ENCODE measurements at regions not wholly inside any gene's neighbourhood (a gene's known extent, or its start where the extent isn't known, plus 50 kb on each side); places are given as distances from the start of the nearest gene placed in this dataset.
"Not testable (repeated sequence)": the region's sequence is repeated elsewhere in the genome, so short reads cannot be mapped to it uniquely, and the experiment has no call there.

DNA sequence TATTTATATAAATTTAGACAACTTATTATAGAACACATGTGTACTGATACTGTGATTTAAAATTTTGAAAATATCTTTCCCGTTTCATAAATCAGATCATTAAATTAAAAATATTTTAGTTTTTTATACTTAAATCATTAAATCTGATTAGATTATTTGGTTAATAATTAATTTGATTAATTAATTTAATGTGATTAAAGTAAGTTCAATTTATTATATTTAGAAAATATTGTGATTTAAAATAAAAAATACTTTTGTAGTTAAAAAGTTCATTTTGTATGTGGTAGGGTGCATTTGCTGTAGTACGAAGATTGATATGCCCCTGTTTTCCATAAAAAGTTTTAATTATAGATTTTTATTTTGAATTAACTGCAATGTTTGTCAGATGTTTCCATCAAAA lies 1323.4 kb downstream of the RAPGEF2 start:
- intact Hi-C loops (cut with micrococcal nuclease): no loop called here
- Mint-ChIP-seq H3K27me3 (no peaks in the 10 kb centered on the region), H3K36me3 (ENCODE audit: low read depth) (no peaks in the 10 kb centered on the region), H3K9me3 (peaks cover 9% of the 10 kb centered on the region), H3K4me1 (no peaks in the 10 kb centered on the region), H3K27ac (no peak overlapping the region), H3K4me3 (no peak overlapping the region)
- DNase-seq: no peak

DNA sequence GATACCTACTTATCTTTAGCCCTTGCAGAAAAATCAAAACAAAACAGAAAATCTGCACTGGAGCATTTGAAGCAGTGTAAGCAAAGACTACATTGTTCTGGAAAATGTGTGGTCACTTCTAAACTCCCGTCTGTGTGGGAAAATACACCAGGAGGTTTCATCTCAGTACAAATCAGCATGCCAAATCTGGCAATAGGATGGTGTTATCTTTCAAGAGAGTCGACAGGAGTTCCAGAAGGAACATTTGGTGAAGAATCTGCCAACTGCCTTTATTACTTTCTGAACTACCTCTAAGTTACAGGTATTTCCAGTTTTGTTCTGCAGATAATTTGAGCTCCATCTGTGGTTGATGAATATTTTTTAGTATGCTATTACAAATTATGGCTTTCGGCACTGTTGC lies 1348.0 kb downstream of the RAPGEF2 start:
- Mint-ChIP-seq H3K4me3 (no peak overlapping the region), H3K27ac (no peak overlapping the region), H3K4me1 (no peaks in the 10 kb centered on the region), H3K36me3 (ENCODE audit: low read depth) (no peaks in the 10 kb centered on the region), H3K9me3 (no peaks in the 10 kb centered on the region), H3K27me3 (no peaks in the 10 kb centered on the region)
- intact Hi-C loops (cut with micrococcal nuclease): no loop called here
- no peak for DNase-seq

DNA sequence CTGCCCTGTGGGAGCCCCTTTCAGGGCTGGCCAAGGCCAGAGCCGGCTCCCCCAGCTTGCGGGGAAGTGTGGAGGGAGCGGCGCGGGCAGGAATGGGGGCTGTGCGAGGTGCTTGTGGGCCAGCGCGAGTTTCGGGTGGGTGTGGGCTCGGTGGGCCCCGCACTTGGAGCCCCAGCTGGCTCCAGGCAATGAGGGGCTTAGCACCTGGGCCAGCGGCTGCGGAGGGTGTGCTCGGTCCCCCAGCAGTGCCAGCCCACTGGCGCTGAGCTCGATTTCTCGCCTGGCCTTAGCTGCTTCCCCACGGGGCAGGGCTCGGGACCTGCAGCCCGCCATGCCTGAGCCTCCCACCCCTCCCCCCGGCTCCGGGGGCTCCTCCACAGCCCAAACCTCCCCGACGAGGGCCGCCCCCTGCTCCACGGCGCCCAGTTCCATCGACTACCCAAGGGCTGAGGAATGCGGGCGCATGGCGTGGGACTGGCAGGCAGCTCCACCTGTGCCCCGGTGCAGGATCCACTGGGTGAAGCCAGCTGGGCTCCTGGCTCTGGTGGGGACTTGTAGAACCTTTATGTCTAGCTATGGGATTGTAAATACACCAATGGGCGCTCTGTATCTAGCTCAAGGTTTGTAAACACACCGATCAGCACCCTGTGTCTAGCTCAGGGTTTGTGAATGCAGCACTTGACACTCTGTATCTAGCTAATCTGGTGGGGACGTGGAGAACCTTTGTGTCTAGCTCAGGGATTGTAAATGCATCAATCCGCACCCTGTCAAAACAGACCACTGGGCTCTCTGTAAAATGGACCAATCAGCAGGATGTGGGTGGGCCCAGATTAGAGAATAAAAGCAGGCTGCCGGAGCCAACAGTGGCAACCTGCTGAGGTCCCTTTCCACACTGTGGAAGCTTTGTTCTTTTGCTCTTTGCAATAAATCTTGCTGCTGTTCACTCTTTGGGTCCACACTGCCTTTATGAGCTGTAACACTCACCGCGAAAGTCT lies 1379.1 kb downstream of the RAPGEF2 start:
- DNase-seq; H3K27ac Mint-ChIP-seq; H3K4me1 Mint-ChIP-seq; H3K4me3 Mint-ChIP-seq; H3K9me3 Mint-ChIP-seq; intact Hi-C loops (cut with micrococcal nuclease); H3K27me3 Mint-ChIP-seq; H3K36me3 Mint-ChIP-seq (ENCODE audit: low read depth): not testable (repeated sequence)

GRCh38 chr4:160485071-160485687 lies 1382.3 kb downstream of the RAPGEF2 start:
- Mint-ChIP-seq H3K4me3 (no peak overlapping the region), H3K27ac (no peak overlapping the region), H3K4me1 (no peaks in the 10 kb centered on the region), H3K9me3 (peaks cover 12% of the 10 kb centered on the region), H3K27me3 (no peaks in the 10 kb centered on the region), H3K36me3 (ENCODE audit: low read depth) (no peaks in the 10 kb centered on the region)
- no peak for DNase-seq
- intact Hi-C loops (cut with micrococcal nuclease): no loop called here

GRCh38 chr4:160492181-160492580 lies 1389.3 kb downstream of the RAPGEF2 start:
- H3K27me3 Mint-ChIP-seq: no peaks in the 10 kb centered on the region
- peaks cover 9% of the 10 kb centered on the region for H3K9me3 Mint-ChIP-seq
- no peak overlapping the region for H3K27ac Mint-ChIP-seq
- DNase-seq: no peak
- no peaks in the 10 kb centered on the region for H3K36me3 Mint-ChIP-seq (ENCODE audit: low read depth)
- H3K4me1 Mint-ChIP-seq: no peaks in the 10 kb centered on the region
- no peak overlapping the region for H3K4me3 Mint-ChIP-seq
- intact Hi-C loops (cut with micrococcal nuclease): no loop called here

DNA sequence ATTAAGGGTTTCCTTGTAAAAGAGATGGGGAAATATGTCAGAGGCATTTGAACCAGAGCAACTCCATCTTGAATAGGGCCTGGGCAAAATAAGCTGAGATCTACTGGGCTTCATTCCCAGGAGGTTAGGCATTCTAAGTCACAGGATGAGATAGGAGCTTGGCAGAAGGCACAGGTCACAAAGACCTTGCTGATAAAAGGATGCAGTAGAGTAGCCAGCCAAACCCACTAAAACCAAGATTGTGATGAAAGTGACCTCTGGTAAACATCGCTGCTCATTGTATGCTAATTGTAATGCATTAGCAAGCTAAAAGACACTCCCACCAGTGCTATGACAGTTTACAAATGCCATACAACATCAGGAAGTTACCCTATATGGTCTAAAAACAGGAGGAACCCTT lies 1390.3 kb downstream of the RAPGEF2 start:
- H3K9me3 Mint-ChIP-seq: peaks cover 6% of the 10 kb centered on the region
- H3K4me1 Mint-ChIP-seq: no peaks in the 10 kb centered on the region
- no peak overlapping the region for H3K4me3 Mint-ChIP-seq
- no peaks in the 10 kb centered on the region for H3K27me3 Mint-ChIP-seq
- intact Hi-C loops (cut with micrococcal nuclease): no loop called here
- no peak overlapping the region for H3K27ac Mint-ChIP-seq
- no peak for DNase-seq
- no peaks in the 10 kb centered on the region for H3K36me3 Mint-ChIP-seq (ENCODE audit: low read depth)

- no peak for DNase-seq
- H3K4me3 Mint-ChIP-seq: no peak overlapping the region
- intact Hi-C loops (cut with micrococcal nuclease): no loop called here
- no peaks in the 10 kb centered on the region for H3K36me3 Mint-ChIP-seq (ENCODE audit: low read depth)
- no peaks in the 10 kb centered on the region for H3K4me1 Mint-ChIP-seq
- no peaks in the 10 kb centered on the region for H3K27me3 Mint-ChIP-seq
- no peak overlapping the region for H3K27ac Mint-ChIP-seq
- no peaks in the 10 kb centered on the region for H3K9me3 Mint-ChIP-seq
These were observed 1392.5 kb downstream of the RAPGEF2 start for GRCh38 chr4:160495356-160495755.

DNA sequence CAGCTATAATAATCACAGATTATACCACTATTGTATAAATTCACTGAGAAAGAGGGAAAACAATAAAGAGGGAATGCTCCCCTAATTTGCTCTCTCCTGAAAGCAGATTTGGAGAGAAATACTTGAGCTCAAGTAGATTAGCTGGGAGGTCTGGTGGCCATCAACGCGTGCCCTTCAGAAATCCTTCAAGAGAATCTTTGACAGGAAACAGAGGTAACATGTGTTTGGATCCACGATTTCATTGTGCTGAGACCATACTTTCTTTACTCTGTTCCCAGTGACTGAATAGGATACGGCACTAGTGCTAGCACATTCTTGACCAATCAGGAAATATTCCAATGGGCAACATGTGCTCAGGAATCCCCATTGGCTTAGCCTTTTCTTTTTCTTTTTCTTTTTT lies 1395.3 kb downstream of the RAPGEF2 start:
- Mint-ChIP-seq H3K9me3 (no peaks in the 10 kb centered on the region), H3K27me3 (no peaks in the 10 kb centered on the region), H3K27ac (no peak overlapping the region), H3K4me1 (no peaks in the 10 kb centered on the region), H3K4me3 (no peak overlapping the region), H3K36me3 (ENCODE audit: low read depth) (no peaks in the 10 kb centered on the region)
- intact Hi-C loops (cut with micrococcal nuclease): no loop called here
- DNase-seq: no peak

GRCh38 chr4:160505724-160506123 lies 1402.8 kb downstream of the RAPGEF2 start:
- H3K4me1 Mint-ChIP-seq: no peaks in the 10 kb centered on the region
- H3K27me3 Mint-ChIP-seq: no peaks in the 10 kb centered on the region
- no peaks in the 10 kb centered on the region for H3K9me3 Mint-ChIP-seq
- H3K4me3 Mint-ChIP-seq: no peak overlapping the region
- intact Hi-C loops (cut with micrococcal nuclease): no loop called here
- DNase-seq: no peak
- no peaks in the 10 kb centered on the region for H3K36me3 Mint-ChIP-seq (ENCODE audit: low read depth)
- H3K27ac Mint-ChIP-seq: no peak overlapping the region

GRCh38 chr4:160510928-160511327 lies 1408.0 kb downstream of the RAPGEF2 start:
- no peaks in the 10 kb centered on the region for H3K36me3 Mint-ChIP-seq (ENCODE audit: low read depth)
- H3K4me1 Mint-ChIP-seq: no peaks in the 10 kb centered on the region
- no peak for DNase-seq
- no peak overlapping the region for H3K4me3 Mint-ChIP-seq
- no peaks in the 10 kb centered on the region for H3K9me3 Mint-ChIP-seq
- no peak overlapping the region for H3K27ac Mint-ChIP-seq
- no peaks in the 10 kb centered on the region for H3K27me3 Mint-ChIP-seq
- intact Hi-C loops (cut with micrococcal nuclease): no loop called here

GRCh38 chr4:160514126-160514525 lies 1411.2 kb downstream of the RAPGEF2 start:
- Mint-ChIP-seq H3K4me1 (no peaks in the 10 kb centered on the region), H3K27me3 (no peaks in the 10 kb centered on the region), H3K27ac (no peak overlapping the region), H3K4me3 (no peak overlapping the region), H3K9me3 (no peaks in the 10 kb centered on the region), H3K36me3 (ENCODE audit: low read depth) (no peaks in the 10 kb centered on the region)
- intact Hi-C loops (cut with micrococcal nuclease): no loop called here
- DNase-seq: no peak

- no peak overlapping the region for H3K4me3 Mint-ChIP-seq
These were observed 1420.4 kb downstream of the RAPGEF2 start for GRCh38 chr4:160523231-160523630.

DNA sequence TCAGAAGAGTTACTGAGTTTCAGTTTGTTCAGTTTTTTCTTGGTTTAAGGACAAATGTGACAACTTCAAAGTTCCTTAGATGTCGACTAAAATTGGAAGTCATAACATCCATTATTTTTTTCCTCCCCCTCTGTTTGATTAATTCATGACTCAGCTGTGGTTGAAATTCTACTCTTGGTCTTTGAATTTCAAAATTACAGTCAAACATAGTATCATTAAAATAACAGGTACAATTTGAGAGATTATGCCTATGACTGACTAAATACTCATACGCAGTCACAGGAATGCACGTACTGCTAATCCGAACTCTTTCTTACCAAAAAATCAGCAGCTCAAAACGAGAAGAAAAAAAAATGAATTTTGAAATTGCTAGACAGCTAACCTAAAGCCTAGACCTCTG lies 1434.8 kb downstream of the RAPGEF2 start:
- Mint-ChIP-seq H3K36me3 (ENCODE audit: low read depth) (no peaks in the 10 kb centered on the region), H3K9me3 (no peaks in the 10 kb centered on the region), H3K4me3 (no peak overlapping the region), H3K27ac (no peak overlapping the region), H3K4me1 (no peaks in the 10 kb centered on the region), H3K27me3 (no peaks in the 10 kb centered on the region)
- intact Hi-C loops (cut with micrococcal nuclease): no loop called here
- DNase-seq: no peak

More at GRCh38 chr4:160523231-160523630, 1420.4 kb downstream of the RAPGEF2 start:
- no peaks in the 10 kb centered on the region for H3K27me3 Mint-ChIP-seq
- no peaks in the 10 kb centered on the region for H3K36me3 Mint-ChIP-seq (ENCODE audit: low read depth)
- intact Hi-C loops (cut with micrococcal nuclease): no loop called here
- H3K9me3 Mint-ChIP-seq: no peaks in the 10 kb centered on the region
- DNase-seq: no peak
- no peaks in the 10 kb centered on the region for H3K4me1 Mint-ChIP-seq
- no peak overlapping the region for H3K27ac Mint-ChIP-seq

- DNase-seq: no peak
These were observed 1443.3 kb downstream of the RAPGEF2 start for GRCh38 chr4:160546201-160546600.

More at GRCh38 chr4:160546201-160546600, 1443.3 kb downstream of the RAPGEF2 start:
- intact Hi-C loops (cut with micrococcal nuclease): no loop called here
- H3K27me3 Mint-ChIP-seq: no peaks in the 10 kb centered on the region
- no peaks in the 10 kb centered on the region for H3K4me1 Mint-ChIP-seq
- no peaks in the 10 kb centered on the region for H3K36me3 Mint-ChIP-seq (ENCODE audit: low read depth)
- no peak overlapping the region for H3K27ac Mint-ChIP-seq
- H3K4me3 Mint-ChIP-seq: no peak overlapping the region
- no peaks in the 10 kb centered on the region for H3K9me3 Mint-ChIP-seq

Data from activated CD4-positive, alpha-beta T cell treated with anti-CD3 and anti-CD28 coated beads, Interleukin-2, amount 10 ng/mL, durations not matched to agents 24 days and 14 days (primary cell).